ENCODE measurements at regions not wholly inside any gene's neighbourhood (a gene's known extent, or its start where the extent isn't known, plus 50 kb on each side); places are given as distances from the start of the nearest gene placed in this dataset.

- TF ChIP-seq YY1 (IDR thresholded peaks at IDR 0.05; ENCODE audit: insufficient read depth, insufficient read length), result no peak
- TF ChIP-seq SUZ12 (IDR thresholded peaks at IDR 0.05; ENCODE audit: extremely low read depth, insufficient read depth, insufficient read length), result no peak
These were observed 395.4 kb downstream of the SFMBT2 start for GRCh38 chr10:7015457-7015856.

Data from NT2/D1 (cell line).